HCT116 (cell line): ENCODE measurements at regions not wholly inside any gene's neighbourhood (a gene's known extent, or its start where the extent isn't known, plus 50 kb on each side); places are given as distances from the start of the nearest gene placed in this dataset.

Source experiments
- ATAC-seq: fragments of 200-7000 bp; cut with Tn5 transposase; 2 replicates; pipeline ENCODE4 v1.9.1; 2020; ENCODE audit warnings: mild to moderate bottlenecking, moderate library complexity
- BruUV-seq: library from RNA; stranded (reverse); fragments of 400-500 nt; replicated peaks from 2 replicates; lab custom pipeline; 2021; lab: Mats Ljungman, UMichigan
- CTCF ChIA-PET: fragments of 300-600 bp; sonication (Branson Sonifier 250); formaldehyde crosslinking; loops from one replicate; lab custom pipeline; 2021; ENCODE audit warnings: antibody characterized with exemption; lab: Charles Lee
- POLR2A ChIA-PET: fragments of 300-600, 350-600 bp; sonication (Branson Sonifier 250); formaldehyde crosslinking; loops from one replicate; lab custom pipeline; 2021; ENCODE audit warnings: antibody characterized with exemption; lab: Charles Lee
- RAD21 ChIA-PET, 2 experiments: fragments of 300-600 bp; sonication (Branson Sonifier 250); formaldehyde crosslinking; loops; one replicate each; lab custom pipeline; 2023; ENCODE audit warnings: low total read pairs in 2 of 2; ENCODE audit not compliant: uncharacterized antibody in 2 of 2, unreplicated experiment in 2 of 2, low non-redundant PET in 1 of 2; lab: Charles Lee
- DNase-seq: peaks from one replicate; pipeline ENCODE4 v3.0.0-alpha.2; 2010; ENCODE audit warnings: low read depth, low spot score
- H2AFZ ChIP-seq: fragments of 200-600 bp; shearing (Covaris generic), sonication (generic); 2 replicates; pipeline ENCODE4 v1.6.1; 2017; ENCODE audit warnings: low read depth, mixed run types, mixed read lengths, antibody characterized with exemption, low read length; ENCODE audit not compliant: poor library complexity, severe bottlenecking
- H3K27ac ChIP-seq: 2 replicates; pipeline ENCODE4 v1.5.1; 2012; ENCODE audit warnings: low read depth, low read length
- H3K27me3 ChIP-seq: fragments of 200-600 bp; sonication (generic); 2 replicates; pipeline ENCODE4 v1.6.1; 2016; ENCODE audit warnings: mixed run types, low read length, mixed read lengths; ENCODE audit not compliant: insufficient read depth
- H3K36me3 ChIP-seq, 2 experiments: fragments of 200-500 bp in 1 of 2; fragments of 200-600 bp in 1 of 2; sonication (Bioruptor generic) in 1 of 2; sonication (generic) in 1 of 2; 2 replicates each; pipeline versions ENCODE4 v1.5.1 to v1.6.1; 2014 to 2016; ENCODE audit warnings: low read length in 2 of 2, inconsistent platforms in 1 of 2, mixed read lengths in 1 of 2, mixed run types in 1 of 2; ENCODE audit not compliant: insufficient read depth in 2 of 2, control insufficient read depth in 1 of 2
- H3K4me1 ChIP-seq, 2 experiments: fragments of 200-600 bp in 1 of 2; sonication (generic) in 1 of 2; 2 replicates each; pipeline versions ENCODE4 v1.5.1 to v1.6.1; 2012 to 2017; ENCODE audit warnings: low read length in 2 of 2, inconsistent platforms in 1 of 2, mild to moderate bottlenecking in 1 of 2, mixed read lengths in 1 of 2, mixed run types in 1 of 2, moderate library complexity in 1 of 2; ENCODE audit not compliant: insufficient read depth in 2 of 2, control insufficient read depth in 1 of 2
- H3K4me2 ChIP-seq: fragments of 200-600 bp; sonication (generic); 2 replicates; pipeline ENCODE4 v1.6.1; 2017; ENCODE audit warnings: mixed run types, low read length, mixed read lengths
- H3K4me3 ChIP-seq, 2 experiments: fragments of 200-600 bp in 1 of 2; sonication (generic) in 1 of 2; replicated peaks in 1 of 2; 2 replicates each; pipeline ENCODE4 v1.5.1; 2011 to 2016; ENCODE audit warnings: low read length in 2 of 2, control low read depth in 1 of 2, low read depth in 1 of 2, mild to moderate bottlenecking in 1 of 2, mixed read lengths in 1 of 2, mixed run types in 1 of 2
- H3K79me2 ChIP-seq: fragments of 200-600 bp; sonication (generic); 2 replicates; pipeline ENCODE4 v1.6.1; 2017; ENCODE audit warnings: mild to moderate bottlenecking, mixed run types, low read length, moderate library complexity, mixed read lengths; ENCODE audit not compliant: insufficient read depth
- H3K9ac ChIP-seq: fragments of 200-600 bp; sonication (generic); 2 replicates; pipeline ENCODE4 v1.6.1; 2016; ENCODE audit warnings: low read length, mixed read lengths
- H3K9me2 ChIP-seq: fragments of 200-600 bp; sonication (generic), shearing (Covaris generic); 2 replicates; pipeline ENCODE4 v1.6.1; 2017; ENCODE audit warnings: mixed run types, mild to moderate bottlenecking, moderate library complexity; ENCODE audit not compliant: insufficient read depth
- H3K9me3 ChIP-seq, 2 experiments: fragments of 200-500 bp in 1 of 2; fragments of 200-600 bp in 1 of 2; sonication (Bioruptor generic) in 1 of 2; sonication (generic) in 1 of 2; 2 replicates each; pipeline ENCODE4 v1.6.1; 2014 to 2017; ENCODE audit warnings: low read length in 2 of 2, mixed read lengths in 2 of 2, inconsistent platforms in 1 of 2, low read depth in 1 of 2, mild to moderate bottlenecking in 1 of 2, mixed run types in 1 of 2, moderate library complexity in 1 of 2; ENCODE audit not compliant: control insufficient read depth in 1 of 2, insufficient read depth in 1 of 2
- H4K20me1 ChIP-seq: fragments of 200-600 bp; sonication (generic), shearing (Covaris generic); 2 replicates; pipeline ENCODE4 v1.6.1; 2017; ENCODE audit warnings: mixed run types, mild to moderate bottlenecking, moderate library complexity; ENCODE audit not compliant: insufficient read depth
- CBX3 ChIP-seq: IDR thresholded peaks from 2 replicates; pipeline ENCODE4 v1.6.1; 2012; ENCODE audit warnings: low read depth
- CEBPB ChIP-seq: IDR thresholded peaks from 2 replicates; pipeline ENCODE4 v1.6.1; 2012; ENCODE audit warnings: low read depth
- EGR1 ChIP-seq: IDR thresholded peaks from 2 replicates; pipeline ENCODE4 v1.6.1; 2012; ENCODE audit warnings: low read depth
- EZH2phosphoT487 ChIP-seq: fragments of 200-600 bp; IDR thresholded peaks from 2 replicates; pipeline ENCODE4 v1.6.1; 2018; ENCODE audit warnings: antibody characterized with exemption, borderline replicate concordance
- POLR2A ChIP-seq: IDR thresholded peaks from 2 replicates; pipeline ENCODE4 v1.7.0; 2011; ENCODE audit warnings: borderline replicate concordance; ENCODE audit not compliant: insufficient read depth, insufficient read length; ENCODE audit errors: extremely low read depth
- POLR2AphosphoS5 ChIP-seq: IDR thresholded peaks from 2 replicates; pipeline ENCODE4 v1.6.1; 2011; ENCODE audit warnings: mild to moderate bottlenecking, low read depth, low read length, moderate library complexity
- RAD21 ChIP-seq: IDR thresholded peaks from 2 replicates; pipeline ENCODE4 v1.6.1; 2012; ENCODE audit warnings: low read depth, mild to moderate bottlenecking
- SIN3A ChIP-seq: IDR thresholded peaks from 2 replicates; pipeline ENCODE4 v1.6.1; 2012; ENCODE audit warnings: low read depth
- intact Hi-C: fragments of 100-400 bp; cut with micrococcal nuclease; formaldehyde crosslinking; loops from 2 replicates; pipeline ENCODE4 v1.10.0; 2022
- TF ChIP-seq, protein P1 (sequence below), 3 experiments: fragments of 200-600 bp in 1 of 3; sonication (generic) in 1 of 3; IDR thresholded peaks in 2 of 3; conservative IDR thresholded peaks in 1 of 3; 2 replicates each; pipeline ENCODE4 v1.5.1; 2012 to 2017; ENCODE audit warnings: low read depth in 2 of 3, low read length in 2 of 3, antibody characterized with exemption in 1 of 3, borderline replicate concordance in 1 of 3, control low read depth in 1 of 3, mild to moderate bottlenecking in 1 of 3, mixed read lengths in 1 of 3, mixed run types in 1 of 3, moderate library complexity in 1 of 3; ENCODE audit not compliant: insufficient read depth in 1 of 3
- TF ChIP-seq, protein P2 (sequence below): IDR thresholded peaks from 2 replicates; pipeline ENCODE4 v1.6.1; 2012; ENCODE audit warnings: low read depth

DNA sequence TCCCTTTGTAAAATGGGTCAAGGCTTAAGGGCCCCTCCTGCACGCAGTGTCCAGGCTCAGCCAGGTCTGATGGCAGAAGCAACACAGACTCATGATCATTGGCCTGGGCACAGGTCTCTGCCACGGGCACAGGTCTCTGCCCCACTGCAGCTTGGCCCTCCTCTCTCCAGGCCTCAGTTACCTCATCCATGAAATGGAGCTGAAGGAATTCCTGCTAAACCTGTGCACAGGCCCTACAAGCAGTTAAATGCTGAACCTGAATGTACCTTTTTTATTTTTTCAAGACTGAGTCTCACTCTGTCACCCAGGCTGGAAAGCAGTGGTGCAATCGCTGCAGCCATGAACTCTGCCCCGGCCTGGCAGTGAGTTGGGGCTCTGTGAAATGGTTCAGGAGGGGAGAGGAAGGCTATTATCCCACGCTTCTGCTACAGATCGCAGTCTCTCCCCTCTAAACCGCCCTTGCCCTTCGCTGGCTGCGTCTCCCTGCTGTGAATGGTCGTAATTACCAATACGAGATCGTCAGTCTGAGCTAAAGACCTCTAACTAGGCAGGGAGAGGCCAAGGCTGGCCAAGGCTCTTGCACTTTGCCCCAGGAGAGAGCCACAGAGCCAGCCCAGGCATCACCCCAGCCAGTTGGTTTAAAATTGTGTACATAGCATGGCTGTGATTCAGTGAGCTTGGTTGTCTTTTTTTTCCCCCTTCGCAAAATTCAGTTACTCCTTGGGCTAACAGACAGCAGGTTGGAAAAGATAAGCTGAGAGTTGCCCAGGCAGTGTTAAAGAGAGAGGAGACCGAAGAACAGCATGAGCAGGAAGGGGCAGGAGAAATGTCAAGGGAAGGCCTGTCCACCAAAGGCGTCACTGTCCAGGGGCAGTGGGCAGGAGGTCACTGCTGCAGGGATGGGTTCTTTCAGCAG lies 93.0 kb upstream of the KCTD7 start:
- RAD21 ChIA-PET: no interaction called here
- Histone ChIP-seq H3K36me3 (no peaks in the 10 kb centered on the region; a peak in 1 of 4 replicates), H4K20me1 (no peaks in the 10 kb centered on the region), H3K27ac (no peak overlapping the region), H3K9me3 (no peaks in the 10 kb centered on the region), H3K9ac (no peak overlapping the region), H3K79me2 (no peaks in the 10 kb centered on the region), H3K4me1 (peaks cover 18 to 26% of the 10 kb centered on the region in 2 experiments), H2AFZ (no peak overlapping the region), H3K4me3 (no peak overlapping the region), H3K4me2 (no peak overlapping the region), H3K27me3 (no peaks in the 10 kb centered on the region), H3K9me2 (no peaks in the 10 kb centered on the region)
- ATAC-seq (no peak), DNase-seq (no peak)
- TF ChIP-seq POLR2A: no peak
- TF ChIP-seq, protein P1, sequence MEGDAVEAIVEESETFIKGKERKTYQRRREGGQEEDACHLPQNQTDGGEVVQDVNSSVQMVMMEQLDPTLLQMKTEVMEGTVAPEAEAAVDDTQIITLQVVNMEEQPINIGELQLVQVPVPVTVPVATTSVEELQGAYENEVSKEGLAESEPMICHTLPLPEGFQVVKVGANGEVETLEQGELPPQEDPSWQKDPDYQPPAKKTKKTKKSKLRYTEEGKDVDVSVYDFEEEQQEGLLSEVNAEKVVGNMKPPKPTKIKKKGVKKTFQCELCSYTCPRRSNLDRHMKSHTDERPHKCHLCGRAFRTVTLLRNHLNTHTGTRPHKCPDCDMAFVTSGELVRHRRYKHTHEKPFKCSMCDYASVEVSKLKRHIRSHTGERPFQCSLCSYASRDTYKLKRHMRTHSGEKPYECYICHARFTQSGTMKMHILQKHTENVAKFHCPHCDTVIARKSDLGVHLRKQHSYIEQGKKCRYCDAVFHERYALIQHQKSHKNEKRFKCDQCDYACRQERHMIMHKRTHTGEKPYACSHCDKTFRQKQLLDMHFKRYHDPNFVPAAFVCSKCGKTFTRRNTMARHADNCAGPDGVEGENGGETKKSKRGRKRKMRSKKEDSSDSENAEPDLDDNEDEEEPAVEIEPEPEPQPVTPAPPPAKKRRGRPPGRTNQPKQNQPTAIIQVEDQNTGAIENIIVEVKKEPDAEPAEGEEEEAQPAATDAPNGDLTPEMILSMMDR (IDR thresholded peaks at IDR 0.05 in 2 of 3, conservative IDR thresholded peaks at IDR 0.05 in 1 of 3; ENCODE audit: borderline replicate concordance in 1 of 3, insufficient read depth in 1 of 3, low read depth in 2 of 3, low read length in 2 of 3): no peak
- TF ChIP-seq SIN3A: no peak
- TF ChIP-seq POLR2AphosphoS5: no peak
- TF ChIP-seq, protein P2, sequence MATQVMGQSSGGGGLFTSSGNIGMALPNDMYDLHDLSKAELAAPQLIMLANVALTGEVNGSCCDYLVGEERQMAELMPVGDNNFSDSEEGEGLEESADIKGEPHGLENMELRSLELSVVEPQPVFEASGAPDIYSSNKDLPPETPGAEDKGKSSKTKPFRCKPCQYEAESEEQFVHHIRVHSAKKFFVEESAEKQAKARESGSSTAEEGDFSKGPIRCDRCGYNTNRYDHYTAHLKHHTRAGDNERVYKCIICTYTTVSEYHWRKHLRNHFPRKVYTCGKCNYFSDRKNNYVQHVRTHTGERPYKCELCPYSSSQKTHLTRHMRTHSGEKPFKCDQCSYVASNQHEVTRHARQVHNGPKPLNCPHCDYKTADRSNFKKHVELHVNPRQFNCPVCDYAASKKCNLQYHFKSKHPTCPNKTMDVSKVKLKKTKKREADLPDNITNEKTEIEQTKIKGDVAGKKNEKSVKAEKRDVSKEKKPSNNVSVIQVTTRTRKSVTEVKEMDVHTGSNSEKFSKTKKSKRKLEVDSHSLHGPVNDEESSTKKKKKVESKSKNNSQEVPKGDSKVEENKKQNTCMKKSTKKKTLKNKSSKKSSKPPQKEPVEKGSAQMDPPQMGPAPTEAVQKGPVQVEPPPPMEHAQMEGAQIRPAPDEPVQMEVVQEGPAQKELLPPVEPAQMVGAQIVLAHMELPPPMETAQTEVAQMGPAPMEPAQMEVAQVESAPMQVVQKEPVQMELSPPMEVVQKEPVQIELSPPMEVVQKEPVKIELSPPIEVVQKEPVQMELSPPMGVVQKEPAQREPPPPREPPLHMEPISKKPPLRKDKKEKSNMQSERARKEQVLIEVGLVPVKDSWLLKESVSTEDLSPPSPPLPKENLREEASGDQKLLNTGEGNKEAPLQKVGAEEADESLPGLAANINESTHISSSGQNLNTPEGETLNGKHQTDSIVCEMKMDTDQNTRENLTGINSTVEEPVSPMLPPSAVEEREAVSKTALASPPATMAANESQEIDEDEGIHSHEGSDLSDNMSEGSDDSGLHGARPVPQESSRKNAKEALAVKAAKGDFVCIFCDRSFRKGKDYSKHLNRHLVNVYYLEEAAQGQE: no peak
- TF ChIP-seq EGR1: no peak
- TF ChIP-seq RAD21: no peak
- TF ChIP-seq CBX3: no peak
- TF ChIP-seq EZH2phosphoT487: no peak
- no peak for TF ChIP-seq CEBPB
- no TSS peak for BruUV-seq
- POLR2A ChIA-PET: no interaction called here
- intact Hi-C loops: no loop called here
- CTCF ChIA-PET: no interaction called here
